ENCODE measurements at regions not wholly inside any gene's neighbourhood (a gene's known extent, or its start where the extent isn't known, plus 50 kb on each side); places are given as distances from the start of the nearest gene placed in this dataset.

DNA sequence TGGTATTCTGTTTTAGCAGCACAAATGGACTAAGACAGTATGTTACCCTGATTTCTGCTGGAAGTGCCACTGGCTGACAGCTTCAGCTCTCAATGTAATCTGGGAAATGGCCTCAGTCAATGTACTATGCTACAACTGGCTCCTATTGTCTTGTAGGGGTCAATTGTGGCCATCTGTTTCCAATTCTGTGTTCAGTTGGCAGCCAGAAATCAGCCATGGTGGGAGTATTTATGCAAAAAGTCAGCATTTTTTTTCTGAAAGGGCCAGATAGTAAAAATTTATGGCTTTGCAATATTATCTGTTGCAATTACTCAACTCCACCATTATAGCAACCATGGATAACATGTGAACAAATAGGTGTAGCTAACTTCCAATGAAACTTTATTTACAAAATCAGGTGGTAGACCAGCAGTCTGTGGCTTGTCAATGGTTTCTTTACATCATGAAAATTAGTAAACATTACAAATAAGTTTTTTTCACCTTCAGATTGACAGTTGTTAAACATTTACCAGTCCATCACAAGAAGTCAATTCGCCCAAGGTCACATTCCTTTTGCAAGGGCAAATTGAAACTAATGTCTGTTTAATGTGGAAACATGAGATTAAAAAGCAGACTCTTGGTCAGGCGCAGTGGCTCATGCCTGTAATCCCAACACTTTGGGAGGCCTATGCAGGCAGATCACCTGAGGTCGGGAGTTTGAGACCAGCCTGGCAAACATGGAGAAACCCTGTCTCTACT is 58.3 kb upstream of the TSHZ2 start (continued):
- TF ChIP-seq, protein P1, sequence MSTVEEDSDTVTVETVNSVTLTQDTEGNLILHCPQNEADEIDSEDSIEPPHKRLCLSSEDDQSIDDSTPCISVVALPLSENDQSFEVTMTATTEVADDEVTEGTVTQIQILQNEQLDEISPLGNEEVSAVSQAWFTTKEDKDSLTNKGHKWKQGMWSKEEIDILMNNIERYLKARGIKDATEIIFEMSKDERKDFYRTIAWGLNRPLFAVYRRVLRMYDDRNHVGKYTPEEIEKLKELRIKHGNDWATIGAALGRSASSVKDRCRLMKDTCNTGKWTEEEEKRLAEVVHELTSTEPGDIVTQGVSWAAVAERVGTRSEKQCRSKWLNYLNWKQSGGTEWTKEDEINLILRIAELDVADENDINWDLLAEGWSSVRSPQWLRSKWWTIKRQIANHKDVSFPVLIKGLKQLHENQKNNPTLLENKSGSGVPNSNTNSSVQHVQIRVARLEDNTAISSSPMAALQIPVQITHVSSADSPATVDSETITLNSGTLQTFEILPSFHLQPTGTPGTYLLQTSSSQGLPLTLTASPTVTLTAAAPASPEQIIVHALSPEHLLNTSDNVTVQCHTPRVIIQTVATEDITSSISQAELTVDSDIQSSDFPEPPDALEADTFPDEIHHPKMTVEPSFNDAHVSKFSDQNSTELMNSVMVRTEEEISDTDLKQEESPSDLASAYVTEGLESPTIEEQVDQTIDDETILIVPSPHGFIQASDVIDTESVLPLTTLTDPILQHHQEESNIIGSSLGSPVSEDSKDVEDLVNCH (CRISPR knock-in tag; IDR thresholded peaks at IDR 0.05): no peak
- peak; percentile 58 for TF ChIP-seq CEBPG (CRISPR knock-in tag; IDR thresholded peaks at IDR 0.05)
- no peak for TF ChIP-seq EEA1 (CRISPR knock-in tag; IDR thresholded peaks at IDR 0.05; ENCODE audit: borderline replicate concordance)
- TF ChIP-seq, protein P2, sequence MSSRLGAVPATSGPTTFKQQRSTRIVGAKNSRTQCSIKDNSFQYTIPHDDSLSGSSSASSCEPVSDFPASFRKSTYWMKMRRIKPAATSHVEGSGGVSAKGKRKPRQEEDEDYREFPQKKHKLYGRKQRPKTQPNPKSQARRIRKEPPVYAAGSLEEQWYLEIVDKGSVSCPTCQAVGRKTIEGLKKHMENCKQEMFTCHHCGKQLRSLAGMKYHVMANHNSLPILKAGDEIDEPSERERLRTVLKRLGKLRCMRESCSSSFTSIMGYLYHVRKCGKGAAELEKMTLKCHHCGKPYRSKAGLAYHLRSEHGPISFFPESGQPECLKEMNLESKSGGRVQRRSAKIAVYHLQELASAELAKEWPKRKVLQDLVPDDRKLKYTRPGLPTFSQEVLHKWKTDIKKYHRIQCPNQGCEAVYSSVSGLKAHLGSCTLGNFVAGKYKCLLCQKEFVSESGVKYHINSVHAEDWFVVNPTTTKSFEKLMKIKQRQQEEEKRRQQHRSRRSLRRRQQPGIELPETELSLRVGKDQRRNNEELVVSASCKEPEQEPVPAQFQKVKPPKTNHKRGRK (CRISPR knock-in tag; IDR thresholded peaks at IDR 0.05): no peak
- TF ChIP-seq, protein P3, sequence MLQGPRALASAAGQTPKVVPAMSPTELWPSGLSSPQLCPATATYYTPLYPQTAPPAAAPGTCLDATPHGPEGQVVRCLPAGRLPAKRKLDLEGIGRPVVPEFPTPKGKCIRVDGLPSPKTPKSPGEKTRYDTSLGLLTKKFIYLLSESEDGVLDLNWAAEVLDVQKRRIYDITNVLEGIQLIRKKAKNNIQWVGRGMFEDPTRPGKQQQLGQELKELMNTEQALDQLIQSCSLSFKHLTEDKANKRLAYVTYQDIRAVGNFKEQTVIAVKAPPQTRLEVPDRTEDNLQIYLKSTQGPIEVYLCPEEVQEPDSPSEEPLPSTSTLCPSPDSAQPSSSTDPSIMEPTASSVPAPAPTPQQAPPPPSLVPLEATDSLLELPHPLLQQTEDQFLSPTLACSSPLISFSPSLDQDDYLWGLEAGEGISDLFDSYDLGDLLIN (CRISPR knock-in tag; IDR thresholded peaks at IDR 0.05; ENCODE audit: borderline replicate concordance): no peak
- peak; percentile 32 to 70; a peak in 3 of 4 replicates for TF ChIP-seq MAFK (conservative IDR thresholded peaks at IDR 0.05 in 1 of 2, IDR thresholded peaks at IDR 0.05 in 1 of 2; ENCODE audit: low read length in 2 of 2)
- TF ChIP-seq THAP11 (CRISPR knock-in tag; IDR thresholded peaks at IDR 0.05): peak; percentile 34; the same call in 1 of the 2 replicates
- TF ChIP-seq REXO4 (CRISPR knock-in tag; IDR thresholded peaks at IDR 0.05; ENCODE audit: borderline replicate concordance): no peak
- TF ChIP-seq, protein P4, sequence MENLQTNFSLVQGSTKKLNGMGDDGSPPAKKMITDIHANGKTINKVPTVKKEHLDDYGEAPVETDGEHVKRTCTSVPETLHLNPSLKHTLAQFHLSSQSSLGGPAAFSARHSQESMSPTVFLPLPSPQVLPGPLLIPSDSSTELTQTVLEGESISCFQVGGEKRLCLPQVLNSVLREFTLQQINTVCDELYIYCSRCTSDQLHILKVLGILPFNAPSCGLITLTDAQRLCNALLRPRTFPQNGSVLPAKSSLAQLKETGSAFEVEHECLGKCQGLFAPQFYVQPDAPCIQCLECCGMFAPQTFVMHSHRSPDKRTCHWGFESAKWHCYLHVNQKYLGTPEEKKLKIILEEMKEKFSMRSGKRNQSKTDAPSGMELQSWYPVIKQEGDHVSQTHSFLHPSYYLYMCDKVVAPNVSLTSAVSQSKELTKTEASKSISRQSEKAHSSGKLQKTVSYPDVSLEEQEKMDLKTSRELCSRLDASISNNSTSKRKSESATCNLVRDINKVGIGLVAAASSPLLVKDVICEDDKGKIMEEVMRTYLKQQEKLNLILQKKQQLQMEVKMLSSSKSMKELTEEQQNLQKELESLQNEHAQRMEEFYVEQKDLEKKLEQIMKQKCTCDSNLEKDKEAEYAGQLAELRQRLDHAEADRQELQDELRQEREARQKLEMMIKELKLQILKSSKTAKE (CRISPR knock-in tag; IDR thresholded peaks at IDR 0.05; ENCODE audit: borderline replicate concordance): no peak
- TF ChIP-seq, protein P5, sequence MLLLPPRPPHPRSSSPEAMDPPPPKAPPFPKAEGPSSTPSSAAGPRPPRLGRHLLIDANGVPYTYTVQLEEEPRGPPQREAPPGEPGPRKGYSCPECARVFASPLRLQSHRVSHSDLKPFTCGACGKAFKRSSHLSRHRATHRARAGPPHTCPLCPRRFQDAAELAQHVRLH (CRISPR knock-in tag; IDR thresholded peaks at IDR 0.05; ENCODE audit: borderline replicate concordance, low read depth): no peak
- no peak; the same call in 1 of the 2 replicates for TF ChIP-seq JDP2 (CRISPR knock-in tag; IDR thresholded peaks at IDR 0.05; ENCODE audit: borderline replicate concordance)
- peak; percentile 84; the same call in 1 of the 2 replicates for TF ChIP-seq TRIM24 (CRISPR knock-in tag; IDR thresholded peaks at IDR 0.05)
- TF ChIP-seq ZNF180 (CRISPR knock-in tag; IDR thresholded peaks at IDR 0.05; ENCODE audit: borderline replicate concordance, low read depth): no peak
- no peak for TF ChIP-seq ZNF446 (CRISPR knock-in tag; IDR thresholded peaks at IDR 0.05)
- TF ChIP-seq ZNF468 (CRISPR knock-in tag; IDR thresholded peaks at IDR 0.05): no peak
- TF ChIP-seq, protein P6, sequence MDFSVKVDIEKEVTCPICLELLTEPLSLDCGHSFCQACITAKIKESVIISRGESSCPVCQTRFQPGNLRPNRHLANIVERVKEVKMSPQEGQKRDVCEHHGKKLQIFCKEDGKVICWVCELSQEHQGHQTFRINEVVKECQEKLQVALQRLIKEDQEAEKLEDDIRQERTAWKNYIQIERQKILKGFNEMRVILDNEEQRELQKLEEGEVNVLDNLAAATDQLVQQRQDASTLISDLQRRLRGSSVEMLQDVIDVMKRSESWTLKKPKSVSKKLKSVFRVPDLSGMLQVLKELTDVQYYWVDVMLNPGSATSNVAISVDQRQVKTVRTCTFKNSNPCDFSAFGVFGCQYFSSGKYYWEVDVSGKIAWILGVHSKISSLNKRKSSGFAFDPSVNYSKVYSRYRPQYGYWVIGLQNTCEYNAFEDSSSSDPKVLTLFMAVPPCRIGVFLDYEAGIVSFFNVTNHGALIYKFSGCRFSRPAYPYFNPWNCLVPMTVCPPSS (IDR thresholded peaks at IDR 0.05): no peak
- TF ChIP-seq, protein P7, sequence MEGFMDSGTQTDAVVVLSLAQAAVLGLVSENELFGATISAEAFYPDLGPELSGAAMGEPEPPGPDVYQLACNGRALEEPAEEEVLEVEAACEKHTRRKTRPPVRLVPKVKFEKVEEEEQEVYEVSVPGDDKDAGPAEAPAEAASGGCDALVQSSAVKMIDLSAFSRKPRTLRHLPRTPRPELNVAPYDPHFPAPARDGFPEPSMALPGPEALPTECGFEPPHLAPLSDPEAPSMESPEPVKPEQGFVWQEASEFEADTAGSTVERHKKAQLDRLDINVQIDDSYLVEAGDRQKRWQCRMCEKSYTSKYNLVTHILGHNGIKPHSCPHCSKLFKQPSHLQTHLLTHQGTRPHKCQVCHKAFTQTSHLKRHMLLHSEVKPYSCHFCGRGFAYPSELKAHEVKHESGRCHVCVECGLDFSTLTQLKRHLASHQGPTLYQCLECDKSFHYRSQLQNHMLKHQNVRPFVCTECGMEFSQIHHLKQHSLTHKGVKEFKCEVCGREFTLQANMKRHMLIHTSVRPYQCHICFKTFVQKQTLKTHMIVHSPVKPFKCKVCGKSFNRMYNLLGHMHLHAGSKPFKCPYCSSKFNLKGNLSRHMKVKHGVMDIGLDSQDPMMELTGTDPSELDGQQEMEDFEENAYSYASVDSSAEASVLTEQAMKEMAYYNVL (CRISPR knock-in tag; IDR thresholded peaks at IDR 0.05; ENCODE audit: borderline replicate concordance): peak; percentile 47; the same call in 1 of the 2 replicates
